Stimulated activated CD4-positive, alpha-beta T cell treated with anti-CD3 and anti-CD28 coated beads, Interleukin-2, amount 100 ng/mL, for 24 hours (primary cell): ENCODE measurements at regions not wholly inside any gene's neighbourhood (a gene's known extent, or its start where the extent isn't known, plus 50 kb on each side); places are given as distances from the start of the nearest gene placed in this dataset.
A peak's percentile ranks its signal among the peaks of the same experiment; 100 is the strongest.

Source experiments
- DNase-seq, 2 donors: peaks; one replicate each; pipeline ENCODE4 v3.0.0-alpha.2; 2020

DNA sequence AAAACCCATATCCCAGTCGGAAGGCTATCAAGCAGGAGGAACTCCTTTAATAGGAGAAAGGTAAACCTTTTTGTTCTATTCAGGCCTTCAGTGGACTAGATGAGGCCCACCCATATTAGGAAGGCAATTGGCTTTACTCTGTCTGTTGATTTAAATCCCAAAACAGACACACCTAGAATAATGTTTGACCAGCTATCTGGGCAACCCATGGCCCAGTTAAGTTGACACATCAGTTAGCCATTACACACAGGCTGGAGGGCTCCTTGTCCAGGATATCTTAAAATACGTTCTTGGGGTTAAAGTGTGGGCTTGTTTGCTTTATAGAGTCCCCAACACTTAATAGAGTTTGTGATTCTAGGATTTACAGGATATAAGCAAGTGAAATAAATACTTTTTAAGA, 339.0 kb upstream of the PRKCQ start:
- no peak for DNase-seq

DNA sequence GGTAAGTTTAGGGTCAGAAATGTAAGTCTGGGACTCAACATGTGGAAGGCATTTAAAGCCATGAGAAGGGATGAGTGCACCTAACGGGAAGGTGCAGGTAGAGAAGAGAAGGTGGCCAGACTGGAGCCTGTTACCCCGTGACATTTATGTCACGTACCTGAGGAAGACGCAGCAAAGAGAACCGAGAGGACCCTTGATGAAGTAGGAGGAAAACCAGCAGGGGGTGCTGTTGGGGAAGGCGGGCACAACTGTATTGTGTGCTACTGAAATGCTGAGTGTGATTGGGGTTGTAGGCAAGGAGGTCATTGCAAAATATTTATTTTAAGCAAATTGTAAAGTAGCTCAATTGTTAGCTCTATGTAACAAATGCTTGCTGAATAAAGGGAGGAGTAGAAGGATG, 338.2 kb upstream of the PRKCQ start:
- peak; percentile 82 for DNase-seq

DNA sequence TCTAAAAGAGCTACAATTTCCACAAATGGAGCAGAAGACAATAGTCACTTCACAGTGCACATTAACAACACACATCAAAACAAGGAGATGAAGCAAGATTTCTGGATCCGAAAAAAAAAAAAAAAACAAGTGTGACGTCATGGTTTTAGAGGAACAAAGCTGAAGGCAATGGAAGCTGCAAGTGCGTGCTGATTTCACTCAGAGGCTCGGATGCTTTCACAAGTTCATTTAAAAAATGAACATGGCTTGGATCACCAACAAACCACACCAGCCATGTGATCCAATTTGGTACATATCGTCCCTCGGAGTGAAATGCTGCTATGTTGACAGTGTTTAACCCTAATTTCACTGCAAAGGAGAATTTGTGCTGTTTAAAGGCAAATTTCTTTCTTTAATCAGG, 337.0 kb upstream of the PRKCQ start:
- no peak for DNase-seq

GRCh38 chr10:6916601-6917000, 336.5 kb upstream of the PRKCQ start:
- no peak for DNase-seq

DNA sequence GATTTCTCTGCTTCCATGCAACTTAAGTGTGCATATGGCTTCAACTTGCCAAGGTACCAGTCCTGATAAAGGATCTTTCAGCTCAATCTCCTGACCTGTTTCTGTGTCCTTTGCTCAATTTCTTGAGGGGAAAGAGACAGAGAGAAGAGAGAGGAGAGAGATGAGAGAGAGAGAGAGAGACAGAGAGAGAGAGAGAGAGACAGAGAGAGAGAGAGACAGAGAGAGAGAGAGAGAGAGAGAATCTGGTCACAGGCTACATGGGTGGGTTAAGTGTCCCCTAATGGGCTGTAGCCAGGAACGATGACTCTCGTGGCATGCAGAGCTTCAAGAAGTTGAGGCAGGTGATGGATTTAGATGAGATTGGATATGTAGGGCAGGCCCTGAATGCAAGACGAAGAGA, 335.2 kb upstream of the PRKCQ start:
- DNase-seq = no peak

GRCh38 chr10:6912929-6913328, 332.9 kb upstream of the PRKCQ start:
- DNase-seq = no peak

GRCh38 chr10:6912424-6912823, 332.3 kb upstream of the PRKCQ start:
- no peak for DNase-seq

DNA sequence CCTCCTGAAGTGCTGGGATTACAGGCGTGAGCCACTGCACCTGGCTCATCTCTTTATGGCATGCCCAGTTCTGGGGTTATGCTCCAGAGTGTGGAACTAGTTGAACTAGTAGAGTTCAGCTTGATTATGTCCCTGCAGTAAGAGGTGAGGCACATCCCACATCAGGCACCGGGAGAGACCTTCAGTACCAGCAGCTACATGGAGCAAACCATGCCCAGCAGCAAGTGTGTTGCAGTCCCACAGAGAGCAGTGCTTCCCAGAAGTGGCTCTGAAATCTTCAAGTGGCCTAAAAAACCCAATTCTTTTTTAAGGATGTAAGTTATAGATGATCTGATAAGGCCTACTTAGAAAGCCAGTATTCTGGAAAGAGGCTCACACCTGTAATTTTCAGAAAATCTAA, 331.9 kb upstream of the PRKCQ start:
- DNase-seq = no peak

- DNase-seq = no peak
Measured at GRCh38 chr10:6909905-6910560, 330.0 kb upstream of the PRKCQ start.

DNA sequence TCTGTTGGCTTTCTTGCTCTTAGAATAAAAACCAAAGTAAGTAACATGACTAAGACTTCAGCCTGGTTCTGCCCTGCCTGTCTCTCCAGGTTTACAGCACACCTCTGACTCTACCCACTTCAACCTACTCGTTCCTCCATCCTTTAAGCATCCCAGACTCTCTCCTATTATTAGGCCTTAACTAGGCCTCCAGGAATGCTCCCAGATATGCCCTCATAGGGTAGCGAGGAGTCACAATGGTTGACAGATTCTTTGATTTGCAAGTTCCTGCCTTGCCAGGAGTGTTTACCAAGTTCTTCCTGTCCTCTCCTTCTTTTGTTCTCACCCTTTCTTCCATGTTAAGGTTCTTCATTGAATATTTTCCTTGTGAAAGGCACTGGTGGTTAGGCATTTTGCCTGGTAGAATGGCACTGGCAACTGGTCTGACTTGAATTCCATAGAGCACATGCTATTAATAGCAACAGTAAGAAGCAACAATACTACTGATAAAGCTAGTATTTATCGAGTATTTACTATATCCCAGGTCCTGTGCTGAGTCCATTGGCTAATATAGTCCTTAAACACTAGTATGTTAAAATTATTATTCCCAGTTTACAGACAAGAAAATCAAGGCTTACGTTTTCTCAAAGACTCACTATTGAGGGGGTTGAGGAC, 327.9 kb upstream of the PRKCQ start:
- DNase-seq = no peak

DNA sequence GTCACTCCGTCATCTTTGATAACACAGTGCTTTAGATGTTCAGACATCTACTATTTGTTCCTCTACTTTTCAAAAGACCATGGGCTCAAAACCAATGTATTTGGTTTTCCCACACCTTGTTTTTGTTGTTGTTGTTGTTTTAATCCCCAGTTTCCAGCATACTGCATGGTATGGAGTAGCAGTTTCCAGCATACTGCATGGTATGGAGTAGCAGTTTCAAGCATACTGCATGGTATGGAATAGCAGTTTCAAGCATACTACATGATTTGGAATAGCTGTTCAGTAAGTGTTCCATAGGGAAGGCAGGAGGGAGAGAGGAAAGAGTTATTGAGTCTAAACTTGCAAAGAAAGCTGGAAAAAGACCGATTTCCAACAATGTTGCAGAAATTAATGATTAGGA, 314.3 kb upstream of the PRKCQ start:
- no peak for DNase-seq

DNA sequence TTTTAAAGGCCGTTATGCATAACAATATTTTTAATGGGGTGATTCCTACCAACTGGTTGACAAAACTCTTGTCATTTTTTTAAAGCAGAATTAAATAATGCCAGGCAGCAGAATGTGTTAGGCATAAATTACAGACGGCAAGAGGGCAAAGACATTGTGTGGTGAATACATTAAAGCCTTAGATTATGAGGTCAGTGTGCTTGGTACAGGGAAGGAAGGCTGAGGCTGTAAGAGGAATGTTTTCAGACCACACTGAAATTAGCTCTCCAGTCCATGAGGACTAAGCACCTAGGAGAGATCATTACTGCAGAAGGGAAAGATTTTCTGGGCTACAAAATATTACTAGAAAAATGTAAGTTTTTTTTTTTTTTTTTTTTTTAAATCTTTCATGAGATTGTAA, 312.8 kb upstream of the PRKCQ start:
- no peak for DNase-seq

DNA sequence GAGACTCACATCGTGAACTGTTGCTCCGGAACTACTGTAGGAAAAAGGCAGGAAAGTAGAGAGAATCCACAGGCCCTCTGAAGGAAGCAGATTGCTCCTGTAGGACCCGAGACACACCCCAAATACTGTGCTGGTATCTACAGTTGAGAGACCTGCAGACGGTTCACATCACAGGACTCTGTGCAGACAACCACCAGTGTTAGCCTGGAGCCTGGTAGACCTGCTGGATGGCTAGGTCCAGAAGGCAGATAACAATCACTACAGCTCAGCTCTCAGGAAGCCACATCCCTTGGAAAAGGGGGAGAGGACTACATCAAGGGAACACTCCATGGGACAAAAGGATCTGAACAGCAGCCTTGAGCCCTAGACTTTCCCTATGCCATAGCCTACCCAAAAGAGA, 311.8 kb upstream of the PRKCQ start:
- no peak for DNase-seq

DNA sequence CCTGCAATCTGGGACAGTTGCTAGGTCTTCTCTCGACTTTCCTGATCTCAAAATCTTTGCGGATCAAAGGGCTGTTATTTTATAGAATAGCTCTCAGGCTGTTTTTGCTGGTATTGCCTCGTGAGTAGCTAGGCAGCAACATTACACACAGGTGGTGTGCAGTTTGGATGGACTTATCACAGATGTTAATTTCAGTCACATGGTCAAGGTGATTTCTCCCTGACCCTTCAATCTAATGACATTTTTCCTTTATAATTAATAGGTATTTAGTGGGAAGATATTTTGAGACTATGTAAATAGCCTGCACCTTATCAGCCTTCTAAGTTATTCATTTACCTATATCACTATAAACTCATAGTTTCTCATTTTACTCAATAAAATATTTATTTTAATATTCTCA, 309.6 kb upstream of the PRKCQ start:
- no peak for DNase-seq

DNA sequence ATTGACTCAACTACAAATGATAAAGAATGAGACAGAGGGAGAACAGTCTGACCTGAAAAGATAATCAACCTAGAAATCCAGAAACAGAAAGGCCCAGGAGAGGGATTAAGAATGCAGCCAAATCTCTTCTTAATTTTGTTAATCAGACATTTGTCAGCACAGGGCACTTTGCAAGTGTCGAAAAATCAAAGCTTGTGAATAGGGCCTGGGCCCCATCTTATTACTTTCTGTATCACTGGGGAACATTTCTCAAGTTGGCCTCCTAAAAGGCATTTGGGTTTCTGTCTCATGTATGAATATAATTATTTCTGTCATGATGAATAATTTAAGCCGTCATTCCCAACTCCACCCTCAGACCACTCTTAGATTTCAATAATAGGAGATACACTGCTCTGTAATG, 308.4 kb upstream of the PRKCQ start:
- no peak for DNase-seq

- DNase-seq = no peak
Measured at GRCh38 chr10:6885284-6885683, 305.2 kb upstream of the PRKCQ start.

DNA sequence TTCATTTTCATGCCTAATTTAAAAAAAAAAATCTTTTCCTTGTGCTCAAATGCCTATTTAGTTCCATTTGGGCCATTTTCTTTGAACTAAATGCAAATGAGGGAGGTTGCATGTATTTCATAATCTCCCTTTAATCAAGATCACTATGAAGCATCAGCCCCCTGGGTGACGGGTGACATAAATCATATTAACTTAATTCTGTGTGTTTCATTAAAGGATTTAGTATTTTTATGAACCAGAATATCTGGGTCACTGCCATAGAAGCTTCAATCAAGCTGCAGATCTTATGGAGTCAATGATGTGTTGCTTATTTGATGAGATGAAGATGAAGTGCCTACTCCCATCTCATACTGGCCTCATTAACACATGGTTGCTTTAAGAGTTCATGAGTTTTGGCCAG, 301.9 kb upstream of the PRKCQ start:
- DNase-seq = no peak

DNA sequence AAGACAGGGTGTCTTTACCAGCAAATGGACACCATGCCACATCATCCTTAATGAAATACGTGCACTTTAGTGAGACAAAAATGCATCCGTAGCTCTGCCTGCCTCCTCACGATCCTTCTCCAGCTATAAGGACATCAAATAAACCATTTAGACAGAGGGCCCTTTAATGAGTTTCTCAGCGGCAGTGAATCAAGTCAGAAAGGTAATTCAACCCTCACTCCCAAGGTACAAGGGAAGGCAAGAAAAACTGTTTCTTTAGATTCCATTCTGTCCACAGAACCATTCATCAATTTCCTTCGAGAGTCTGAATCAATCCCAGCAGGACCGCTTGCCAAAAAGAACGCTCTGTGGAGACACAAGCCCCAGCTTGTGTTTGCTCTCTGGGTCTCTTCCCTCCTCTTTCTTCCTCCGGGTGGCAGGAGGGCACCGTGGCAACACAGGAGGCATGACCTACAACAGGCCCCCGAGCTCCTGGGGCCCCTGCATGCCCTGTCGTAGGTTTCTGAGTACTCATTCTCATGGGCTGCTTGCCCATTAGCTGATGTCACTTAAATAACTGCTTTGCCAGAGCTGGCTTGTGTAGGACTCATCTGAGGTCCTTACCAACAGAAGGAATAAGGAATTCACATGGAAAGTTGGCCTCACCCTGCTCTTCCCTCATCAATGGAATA, 297.8 kb upstream of the PRKCQ start:
- DNase-seq = no peak

DNA sequence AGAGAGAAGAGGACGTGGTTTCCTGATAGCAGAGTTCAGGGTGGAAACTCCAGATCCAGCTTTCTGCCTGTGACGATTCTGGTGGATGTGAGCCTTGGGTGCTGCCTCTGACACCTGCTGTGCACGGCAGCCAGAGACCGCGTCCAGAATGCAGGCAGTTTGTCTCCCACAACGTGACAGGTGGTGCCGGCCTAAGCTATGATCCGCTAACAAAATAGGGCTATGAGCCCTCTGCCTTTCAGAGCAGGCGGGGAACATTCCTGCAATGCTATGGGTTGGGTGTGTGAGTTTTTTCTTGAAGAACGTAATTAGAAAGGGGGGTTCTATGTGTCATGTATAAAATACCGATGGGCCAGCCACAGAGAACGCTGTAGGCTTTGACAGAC, 297.3 kb upstream of the PRKCQ start:
- no peak for DNase-seq

DNA sequence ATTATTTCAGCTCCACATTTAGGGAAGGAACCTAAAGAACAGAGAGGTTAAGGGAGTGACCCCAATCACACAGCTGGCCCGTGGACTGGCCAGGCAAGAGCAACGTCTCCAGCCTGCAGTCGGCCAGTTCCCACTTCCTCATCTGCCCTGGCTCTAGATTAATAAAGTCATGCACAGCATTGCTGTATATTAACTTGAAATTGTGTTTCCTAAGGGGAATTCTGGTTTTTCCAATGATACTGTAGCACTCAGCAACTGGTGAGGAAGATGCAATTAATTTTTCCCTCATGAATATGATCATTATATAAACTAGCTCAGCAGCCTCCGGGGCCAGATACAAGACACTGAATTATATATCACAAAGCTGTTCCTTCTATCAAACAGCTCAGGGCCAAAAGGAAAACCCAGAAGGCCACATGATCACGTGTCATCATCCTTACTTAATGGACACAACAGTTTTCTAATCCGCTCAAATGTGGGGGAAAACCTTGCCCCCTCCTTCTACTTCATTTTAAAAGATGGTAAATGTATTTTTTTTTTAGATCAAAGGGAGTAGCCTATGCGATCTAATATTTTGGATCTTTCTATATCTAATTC, 295.3 kb upstream of the PRKCQ start:
- DNase-seq = no peak

DNA sequence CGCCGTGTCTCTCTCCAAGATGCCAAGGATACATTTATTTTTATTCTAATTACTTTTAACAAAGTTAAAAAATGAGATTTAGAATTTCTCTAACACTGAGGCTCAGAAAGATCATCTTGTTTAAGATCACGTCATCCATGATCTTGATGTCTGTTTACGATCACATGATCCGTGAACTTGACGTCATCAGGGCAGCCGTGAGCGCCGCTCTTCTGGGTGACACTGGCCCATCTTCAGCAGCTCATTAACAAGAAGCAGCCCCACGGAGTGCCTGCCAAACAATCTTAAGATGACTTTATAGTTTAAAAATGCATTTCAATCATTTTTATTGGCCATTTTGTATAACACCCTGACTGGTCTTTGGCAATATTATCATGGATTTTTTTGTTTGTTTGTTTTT, 291.1 kb upstream of the PRKCQ start:
- no peak for DNase-seq

DNA sequence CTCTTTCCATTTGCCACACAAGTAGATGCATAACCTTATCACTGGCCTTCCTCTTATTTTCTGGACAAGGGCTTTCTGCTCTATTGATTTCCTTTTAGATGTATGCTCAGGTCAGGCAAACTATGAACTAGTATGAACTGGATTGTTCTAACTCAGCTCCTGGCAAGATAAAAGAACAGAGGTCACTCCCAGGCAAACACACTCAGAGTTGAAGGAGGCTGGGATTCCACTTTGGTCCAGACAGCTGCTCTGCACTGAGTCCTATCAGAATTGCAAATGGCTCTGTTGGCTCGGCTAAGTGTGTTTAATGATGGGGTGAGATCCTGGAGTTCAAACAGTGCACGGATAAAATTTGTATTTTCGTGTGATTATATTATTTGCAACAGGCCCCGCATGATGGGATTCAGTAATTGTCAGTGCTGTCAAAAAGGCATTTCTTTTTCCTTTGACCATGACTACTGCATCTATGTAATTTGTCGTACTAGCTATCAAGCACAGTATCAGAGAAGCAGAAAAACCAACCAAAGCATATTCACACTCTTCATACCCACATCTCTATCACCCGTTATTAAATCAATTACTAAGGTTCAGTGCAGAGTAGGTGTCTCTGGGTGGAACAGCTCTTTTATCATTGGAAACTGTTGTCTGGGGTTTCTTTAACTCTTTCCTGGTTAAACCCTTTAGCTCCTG, 288.1 kb upstream of the PRKCQ start:
- no peak for DNase-seq

DNA sequence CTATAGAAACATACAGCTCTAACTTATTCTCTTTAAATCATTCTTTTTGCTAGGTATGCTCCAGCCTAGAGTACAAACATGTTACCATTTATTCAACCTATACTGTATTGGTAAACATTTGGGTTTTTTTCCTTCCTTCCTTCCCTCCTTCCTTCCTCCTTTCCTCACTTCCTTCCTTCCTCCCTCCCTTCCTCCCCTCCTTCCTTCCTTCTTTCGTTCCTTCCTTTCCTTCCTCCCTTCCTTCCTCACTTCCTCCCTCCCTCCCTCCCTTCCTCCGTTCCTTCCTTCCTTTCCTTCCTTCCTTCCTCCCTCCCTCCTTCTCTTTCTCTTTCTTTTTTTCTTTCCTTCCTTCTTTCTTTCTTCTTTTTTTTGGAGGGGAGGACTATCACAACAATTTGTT, 286.7 kb upstream of the PRKCQ start:
- no peak for DNase-seq

DNA sequence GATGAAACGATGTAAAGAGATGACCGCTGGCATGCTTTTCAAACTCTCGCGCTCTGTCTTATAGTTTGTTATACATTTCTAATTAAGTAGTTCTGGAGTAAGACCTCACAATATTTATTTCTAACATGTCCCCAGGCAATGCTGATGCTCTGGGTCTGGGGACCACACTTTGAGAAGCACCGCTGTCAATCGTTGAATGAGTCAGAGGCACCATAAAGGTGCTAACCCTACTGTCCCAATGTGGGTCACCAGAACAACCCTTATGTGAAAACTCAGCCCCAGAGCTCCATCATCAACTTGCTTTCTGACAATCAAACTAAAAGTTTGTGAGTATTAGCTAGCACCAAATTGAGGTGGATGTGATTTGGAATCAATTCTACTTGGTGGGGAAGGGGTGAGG, 284.1 kb upstream of the PRKCQ start:
- DNase-seq = no peak
